ENCODE measurements at regions not wholly inside any gene's neighbourhood (a gene's known extent, or its start where the extent isn't known, plus 50 kb on each side); places are given as distances from the start of the nearest gene placed in this dataset.

DNA sequence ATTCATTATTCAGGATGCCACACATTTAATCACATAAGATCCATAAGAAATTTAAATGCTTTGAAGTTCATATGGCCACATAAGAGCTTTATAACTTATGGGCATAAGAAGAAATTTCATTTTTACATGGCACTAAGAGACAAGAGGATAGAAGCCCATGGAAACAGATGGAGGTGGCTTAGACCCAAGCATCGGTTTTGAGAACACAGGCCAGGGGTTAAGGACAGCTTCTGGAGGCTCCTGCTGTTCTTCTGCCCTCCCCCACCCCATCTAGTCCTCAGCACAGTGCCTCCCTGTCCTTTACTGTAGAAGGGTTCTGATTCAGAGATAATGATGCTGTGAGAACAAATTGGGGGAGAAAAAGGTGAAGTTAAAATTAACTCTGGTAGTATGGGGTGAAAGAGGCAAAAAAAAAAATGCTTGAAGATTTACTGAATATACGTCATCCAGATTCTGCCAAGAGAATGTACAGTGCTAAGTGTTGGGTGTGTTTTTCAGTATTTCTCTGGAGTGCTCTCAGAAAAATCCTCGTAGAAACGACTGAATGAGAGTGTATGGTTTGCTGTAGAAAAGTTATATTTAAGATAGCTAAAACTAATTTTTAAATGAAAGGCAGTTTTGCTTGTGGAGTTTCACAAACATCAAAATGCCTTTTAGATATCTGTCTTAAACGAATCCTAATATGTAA, 539.7 kb downstream of the QKI start:
- TF ChIP-seq, protein P1, sequence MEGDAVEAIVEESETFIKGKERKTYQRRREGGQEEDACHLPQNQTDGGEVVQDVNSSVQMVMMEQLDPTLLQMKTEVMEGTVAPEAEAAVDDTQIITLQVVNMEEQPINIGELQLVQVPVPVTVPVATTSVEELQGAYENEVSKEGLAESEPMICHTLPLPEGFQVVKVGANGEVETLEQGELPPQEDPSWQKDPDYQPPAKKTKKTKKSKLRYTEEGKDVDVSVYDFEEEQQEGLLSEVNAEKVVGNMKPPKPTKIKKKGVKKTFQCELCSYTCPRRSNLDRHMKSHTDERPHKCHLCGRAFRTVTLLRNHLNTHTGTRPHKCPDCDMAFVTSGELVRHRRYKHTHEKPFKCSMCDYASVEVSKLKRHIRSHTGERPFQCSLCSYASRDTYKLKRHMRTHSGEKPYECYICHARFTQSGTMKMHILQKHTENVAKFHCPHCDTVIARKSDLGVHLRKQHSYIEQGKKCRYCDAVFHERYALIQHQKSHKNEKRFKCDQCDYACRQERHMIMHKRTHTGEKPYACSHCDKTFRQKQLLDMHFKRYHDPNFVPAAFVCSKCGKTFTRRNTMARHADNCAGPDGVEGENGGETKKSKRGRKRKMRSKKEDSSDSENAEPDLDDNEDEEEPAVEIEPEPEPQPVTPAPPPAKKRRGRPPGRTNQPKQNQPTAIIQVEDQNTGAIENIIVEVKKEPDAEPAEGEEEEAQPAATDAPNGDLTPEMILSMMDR (IDR thresholded peaks at IDR 0.05; ENCODE audit: low read depth, low read length), result no peak
- no peak for TF ChIP-seq EZH2phosphoT487 (IDR thresholded peaks at IDR 0.05; ENCODE audit: low read depth)
